D341Med (cell line): ENCODE measurements at regions not wholly inside any gene's neighbourhood (a gene's known extent, or its start where the extent isn't known, plus 50 kb on each side); places are given as distances from the start of the nearest gene placed in this dataset.
"Not testable (repeated sequence)": the region's sequence is repeated elsewhere in the genome, so short reads cannot be mapped to it uniquely, and the experiment has no call there.

Experiments
- DNase-seq: peaks from one replicate; pipeline ENCODE4 v3.0.0; 2012; ENCODE audit warnings: low spot score

DNA sequence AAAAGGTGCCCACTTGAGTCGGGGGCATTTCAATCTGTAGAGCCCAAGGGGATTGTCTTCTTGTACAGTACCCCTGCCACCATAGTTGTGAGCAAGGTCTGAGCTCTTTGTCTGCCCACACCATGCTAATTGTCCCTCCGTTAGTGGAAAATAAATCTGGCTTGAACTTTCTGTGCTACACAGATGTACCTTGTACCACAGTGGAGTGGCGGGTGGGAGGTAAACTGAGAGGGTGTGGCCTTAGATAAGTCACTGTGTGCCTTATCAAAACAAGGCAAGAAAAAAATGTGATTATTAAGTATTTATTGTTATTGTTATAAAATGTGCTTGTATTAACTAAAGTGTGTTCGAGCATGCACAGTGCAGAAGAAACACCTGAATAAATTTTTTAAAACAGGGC is 242.9 kb upstream of the C2CD4B start:
- no peak for DNase-seq

DNA sequence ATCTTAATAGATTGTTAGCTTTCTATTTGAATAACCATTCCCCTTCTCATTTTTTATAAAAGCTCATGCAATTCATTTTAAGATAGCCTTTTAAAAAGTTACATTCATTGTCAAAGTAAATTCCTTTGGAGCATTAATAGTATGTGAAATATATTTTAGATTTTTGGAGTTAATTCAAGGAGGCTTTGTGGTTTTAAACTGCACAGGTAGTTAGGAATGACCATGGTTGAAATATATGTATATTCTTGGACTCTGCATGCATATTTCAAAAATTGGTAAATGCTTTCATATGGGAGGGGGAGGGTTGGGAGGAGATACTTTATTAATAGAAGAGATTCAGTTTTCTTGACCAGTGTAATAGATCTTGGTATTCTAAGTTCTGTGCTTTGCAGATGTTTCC is 244.4 kb upstream of the C2CD4B start:
- no peak for DNase-seq

DNA sequence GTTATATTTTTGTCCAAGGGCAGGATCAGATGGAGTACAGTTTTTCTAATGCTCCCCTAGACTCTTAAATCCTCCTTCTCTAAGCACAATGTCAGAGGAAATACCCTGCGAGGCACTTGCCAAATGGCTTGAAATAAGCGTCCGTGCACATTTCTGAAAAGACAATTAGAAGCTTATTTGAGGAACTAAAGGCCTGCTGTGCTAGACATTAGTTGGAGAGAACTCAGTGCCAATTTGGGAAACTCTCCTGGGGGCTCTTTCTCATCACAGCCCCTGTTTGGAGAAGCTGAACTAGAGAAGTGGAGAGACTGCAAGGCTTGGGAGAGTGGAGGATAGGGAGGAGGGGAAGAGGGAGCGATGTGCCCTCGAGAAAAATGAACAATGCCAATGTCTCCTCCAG is 247.6 kb upstream of the C2CD4B start:
- no peak for DNase-seq

DNA sequence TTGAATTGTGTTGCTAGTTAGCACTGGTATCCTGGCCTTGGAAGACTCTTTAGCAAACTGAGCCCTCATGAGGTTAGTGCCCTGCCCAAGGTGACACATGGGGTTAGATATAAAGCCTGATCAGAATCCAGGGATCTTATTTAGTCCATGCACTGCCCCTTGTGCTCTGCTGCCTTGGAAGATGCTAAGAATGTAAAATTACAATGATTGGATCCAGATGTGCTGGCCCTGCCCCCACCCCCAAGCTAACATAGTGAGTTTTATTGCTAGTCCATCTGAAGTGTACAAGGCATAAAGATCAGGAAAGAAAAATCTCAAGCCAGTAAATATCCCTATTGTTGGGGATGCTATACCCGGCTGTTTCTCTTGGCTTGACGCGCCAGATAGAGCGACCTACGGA is 248.1 kb upstream of the C2CD4B start:
- no peak for DNase-seq

DNA sequence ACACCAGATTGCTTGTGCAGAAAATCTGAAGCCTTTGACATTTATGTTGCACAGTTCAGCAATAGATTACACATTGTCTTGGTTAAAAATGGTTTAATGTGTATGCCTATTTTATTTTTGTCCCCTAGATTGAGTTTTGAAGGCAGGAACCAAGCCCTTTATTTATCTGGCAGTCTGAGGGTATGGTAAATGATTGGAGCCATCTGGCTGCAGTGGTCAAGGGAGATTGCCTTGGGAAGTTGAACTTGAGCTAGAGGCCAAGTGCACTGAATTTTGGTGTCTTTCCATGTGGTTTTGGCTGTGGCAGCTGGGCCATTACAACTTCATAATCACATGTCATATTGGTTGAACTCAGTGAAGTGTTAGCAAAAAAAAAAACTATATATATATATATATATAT is 248.7 kb upstream of the C2CD4B start:
- DNase-seq = no peak

DNA sequence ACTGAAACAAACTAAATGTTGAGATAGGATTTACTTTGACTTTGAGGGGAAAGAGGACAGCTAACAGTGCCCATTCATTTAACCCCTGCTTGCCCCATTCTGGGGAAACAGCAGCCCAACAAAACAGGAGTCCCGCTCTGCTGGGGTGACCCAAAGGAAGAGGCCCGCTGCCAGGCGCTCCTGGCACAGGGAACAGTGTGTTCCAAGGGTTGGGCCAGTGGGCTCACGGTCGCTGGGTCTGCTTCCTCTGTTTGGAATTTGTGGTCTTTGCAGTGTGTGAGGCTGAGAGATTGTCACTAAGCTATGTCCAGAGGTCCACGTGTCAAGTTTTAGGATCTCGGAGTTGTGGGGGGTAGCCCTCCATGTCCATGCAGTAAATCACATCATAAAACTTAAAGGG is 250.4 kb upstream of the C2CD4B start:
- no peak for DNase-seq

DNA sequence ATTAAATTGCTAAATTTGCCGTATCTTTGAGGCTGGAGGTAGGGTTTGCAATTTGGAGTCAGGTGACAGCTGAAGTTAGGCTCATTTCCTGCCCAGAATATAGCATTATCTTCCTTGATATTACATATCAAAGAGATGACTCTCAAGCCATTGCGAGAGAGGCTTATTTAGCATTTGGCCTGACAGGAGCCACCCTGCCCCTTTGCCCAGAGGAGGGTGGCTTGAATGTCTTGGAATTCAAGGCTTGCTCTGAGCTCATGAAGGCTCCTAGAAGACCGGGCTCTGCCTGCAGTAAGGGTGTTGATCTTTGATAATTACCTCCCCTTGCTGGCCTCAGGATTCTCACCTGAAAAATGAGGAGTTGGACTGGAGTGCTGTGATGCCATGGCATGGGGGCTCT is 251.4 kb upstream of the C2CD4B start:
- no peak for DNase-seq

DNA sequence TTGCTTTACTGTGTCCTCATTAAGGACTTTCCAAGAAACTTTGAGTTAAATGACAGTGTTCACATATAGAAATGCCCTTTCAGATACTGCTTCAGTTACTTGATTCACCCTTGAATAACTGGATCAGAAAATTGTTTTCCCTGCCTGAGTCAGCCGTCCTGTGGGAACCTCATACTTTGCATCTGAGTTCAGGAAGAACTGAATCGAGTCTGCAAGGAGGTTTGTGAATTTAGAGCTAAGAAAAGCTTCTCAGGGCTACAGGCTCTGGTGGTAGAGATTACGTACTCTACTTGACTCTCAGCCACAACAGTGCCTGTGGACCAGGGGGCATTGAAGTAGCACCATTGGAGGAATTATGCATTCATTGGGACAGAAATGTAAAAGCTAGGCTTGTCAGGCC is 252.4 kb upstream of the C2CD4B start:
- DNase-seq = no peak

DNA sequence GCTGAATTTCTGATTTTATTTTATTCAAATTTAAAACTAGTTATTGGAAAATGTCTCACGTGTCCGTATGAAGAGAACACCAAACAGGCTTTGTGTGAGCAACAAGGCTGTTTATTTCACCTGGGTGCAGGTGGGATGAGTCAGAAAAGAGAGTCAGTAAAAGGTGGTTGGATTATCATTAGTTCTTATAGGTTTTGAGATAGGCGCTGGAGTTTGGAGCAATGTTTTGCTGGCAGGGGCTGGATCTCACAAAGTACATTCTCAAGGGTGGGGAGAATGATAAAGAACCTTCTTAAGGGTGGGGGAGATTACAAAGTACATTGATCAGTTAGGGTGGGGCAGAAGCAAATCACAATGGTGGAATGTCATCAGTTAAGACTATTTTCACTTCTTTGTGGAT is 253.4 kb upstream of the C2CD4B start:
- DNase-seq = not testable (repeated sequence)

DNA sequence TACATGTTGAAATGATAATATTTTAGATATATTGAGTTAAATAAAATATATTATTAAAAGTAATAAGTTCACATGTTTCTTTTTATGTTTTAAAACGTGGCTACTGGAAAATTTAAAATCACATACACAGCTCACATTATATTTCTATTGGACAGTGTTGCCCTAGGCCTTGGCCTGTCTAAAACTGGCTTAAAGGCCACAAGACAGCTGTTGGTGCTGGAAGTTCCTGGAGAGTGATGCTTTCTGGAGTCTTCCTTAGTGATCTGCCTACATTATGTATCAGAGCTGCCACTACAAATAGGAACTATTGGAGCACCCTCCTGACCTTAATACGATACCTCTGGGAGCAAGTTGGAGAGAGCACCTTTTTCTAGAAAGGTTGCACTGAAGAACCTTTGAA is 254.1 kb upstream of the C2CD4B start:
- no peak for DNase-seq

DNA sequence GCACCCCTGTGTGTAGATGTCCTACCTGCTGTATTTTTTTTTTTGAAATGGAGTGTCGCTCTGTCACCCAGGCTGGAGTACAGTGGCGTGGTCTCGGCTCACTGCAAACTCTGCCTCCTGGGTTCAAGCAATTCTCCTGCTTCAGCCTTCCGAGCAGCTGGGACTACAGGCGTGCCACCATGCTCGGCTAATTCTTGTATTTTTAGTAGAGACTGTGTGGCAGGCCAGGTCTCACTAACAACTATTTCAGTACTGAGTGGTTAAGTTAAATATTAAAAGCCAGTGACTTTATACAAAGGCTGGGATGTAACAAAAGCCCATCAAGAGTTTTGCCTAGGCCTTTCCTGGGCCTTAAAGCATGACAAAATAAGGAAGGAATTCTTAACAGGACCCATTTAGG is 255.3 kb upstream of the C2CD4B start:
- DNase-seq = not testable (repeated sequence)

DNA sequence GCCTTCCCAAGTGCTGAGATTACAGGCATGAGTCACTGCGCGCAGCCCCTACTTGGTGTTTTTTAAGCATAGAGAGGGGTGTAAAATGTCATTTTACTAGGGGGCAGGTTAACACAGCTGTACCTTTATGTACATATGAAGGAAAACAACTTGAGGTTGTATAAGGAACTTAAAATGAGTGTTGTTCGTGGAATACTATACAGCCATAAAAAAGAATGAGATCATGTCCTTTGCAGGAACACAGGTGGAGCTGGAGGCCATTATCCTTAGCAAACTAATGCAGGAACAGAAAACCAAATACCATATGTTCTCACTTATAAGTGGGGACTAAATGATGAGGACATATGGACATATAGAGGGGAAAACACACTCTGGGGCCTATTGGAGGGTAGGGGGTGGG is 256.2 kb upstream of the C2CD4B start:
- no peak for DNase-seq

DNA sequence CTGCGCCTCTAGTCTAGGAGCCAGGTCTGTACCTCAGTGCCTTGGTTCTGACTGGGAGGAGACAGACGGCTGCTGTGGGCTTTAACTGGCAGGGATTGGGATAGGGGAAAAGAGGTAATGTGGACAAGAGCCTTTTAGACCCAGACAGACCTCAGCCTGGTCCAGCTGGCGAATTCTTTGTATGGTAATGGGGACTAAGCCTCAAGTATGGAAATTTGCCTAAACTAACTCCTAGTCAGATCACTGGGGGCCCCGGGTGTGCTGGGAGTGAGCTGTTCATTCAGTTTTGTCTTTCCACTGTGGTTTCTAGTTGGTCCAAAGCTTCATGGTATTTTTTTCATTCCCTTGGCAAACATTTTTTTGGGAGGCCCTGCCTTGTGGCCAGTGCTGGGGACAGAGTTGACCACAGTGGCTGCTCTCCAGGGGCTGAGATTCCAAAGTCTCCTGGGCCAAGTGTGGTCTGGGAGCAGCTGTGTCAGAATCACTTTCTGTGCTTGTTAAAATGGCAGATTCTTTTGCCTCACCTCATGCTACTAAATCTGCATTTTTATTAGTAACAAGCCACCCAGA is 261.4 kb upstream of the C2CD4B start:
- no peak for DNase-seq

DNA sequence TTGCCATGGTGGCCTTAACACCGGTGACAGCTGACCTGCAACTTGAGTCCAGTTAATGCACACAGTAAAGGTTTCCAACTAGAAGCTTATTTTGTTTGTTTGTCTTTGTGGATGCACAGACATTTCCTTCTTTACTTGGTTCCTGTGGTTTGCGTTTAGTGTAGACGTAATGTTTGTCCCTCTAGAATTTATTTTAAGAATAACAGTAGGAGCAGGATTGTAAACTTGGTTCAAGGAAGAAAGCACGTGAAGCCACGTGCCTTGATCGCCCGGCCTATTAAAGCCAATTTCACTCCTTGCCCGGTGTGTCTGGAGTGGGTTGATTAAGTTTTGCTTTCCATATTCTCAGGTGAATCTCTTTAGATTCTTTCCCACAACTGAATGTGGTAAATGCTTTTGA is 263.2 kb upstream of the C2CD4B start:
- no peak for DNase-seq

DNA sequence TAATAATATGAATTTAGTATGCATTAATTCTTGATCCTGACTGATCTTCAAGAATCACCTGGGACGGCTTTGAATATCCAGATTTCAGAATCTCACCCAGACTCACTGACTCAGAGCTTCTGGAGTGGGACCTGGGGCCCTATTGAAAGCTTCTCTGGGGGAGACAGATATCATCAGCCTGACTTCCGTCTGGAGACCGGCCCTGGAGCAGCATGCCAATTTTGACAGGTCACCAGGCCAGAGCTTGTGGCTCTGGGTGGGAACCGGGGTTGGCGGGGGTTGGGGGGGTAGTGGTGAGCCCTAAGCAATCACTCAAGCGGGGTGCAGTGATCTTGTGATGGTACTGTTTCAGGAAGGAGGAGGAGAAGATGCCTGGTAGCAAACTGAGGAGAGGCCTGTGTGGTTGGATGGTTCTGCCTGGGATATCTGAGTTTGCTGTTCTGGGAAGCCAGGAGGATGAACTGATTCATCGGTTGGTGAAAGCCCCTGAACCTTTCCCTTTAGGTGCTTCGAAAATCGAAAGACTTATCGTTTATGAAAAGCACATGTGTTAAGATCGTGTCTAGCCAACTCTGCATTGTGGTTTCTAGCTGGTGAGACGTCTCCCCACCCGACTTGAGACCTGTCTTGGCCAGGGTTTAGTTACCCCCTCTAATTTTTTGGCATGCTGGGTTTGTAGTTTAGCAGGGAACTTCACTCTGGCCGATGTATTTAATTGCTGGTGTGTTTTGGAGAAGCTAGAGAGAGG is 263.9 kb upstream of the C2CD4B start:
- DNase-seq = no peak

DNA sequence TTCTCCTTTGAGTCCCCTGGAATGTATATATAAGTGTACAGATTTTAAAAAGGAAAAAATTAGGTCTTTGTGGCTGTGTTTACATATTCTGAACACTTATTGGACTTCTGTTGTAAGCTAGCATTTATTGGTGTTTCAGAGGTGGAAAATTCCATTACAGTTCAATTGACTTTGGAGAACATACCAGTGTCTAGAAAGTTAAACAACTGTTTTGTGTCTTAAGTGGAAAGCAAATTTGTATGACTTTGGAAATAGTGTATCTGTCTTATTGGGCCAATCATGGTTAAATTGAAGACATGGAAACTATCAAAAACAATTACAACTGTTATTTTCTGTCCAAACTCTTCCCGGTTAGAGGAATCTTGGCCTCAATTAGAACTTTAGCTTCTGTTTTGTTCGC is 265.0 kb upstream of the C2CD4B start:
- no peak for DNase-seq

DNA sequence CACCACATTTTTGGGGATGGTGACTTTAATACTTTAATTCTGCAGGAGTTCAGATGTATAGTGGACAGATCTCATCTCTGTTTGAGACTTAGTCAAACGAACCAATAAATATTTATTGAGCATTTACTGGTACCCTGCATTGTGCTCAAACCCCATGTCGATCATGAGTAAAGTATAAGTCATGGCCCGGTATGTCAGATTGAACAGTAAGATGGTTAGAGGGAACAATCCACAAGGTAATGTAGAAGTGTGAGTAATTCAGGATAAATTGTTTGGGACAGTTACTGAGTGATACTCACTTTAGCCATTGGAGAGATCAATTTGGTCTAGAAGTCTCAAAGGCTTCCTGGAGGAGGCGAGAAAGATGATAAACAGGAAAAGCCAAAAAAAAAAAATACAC is 265.5 kb upstream of the C2CD4B start:
- DNase-seq = no peak

DNA sequence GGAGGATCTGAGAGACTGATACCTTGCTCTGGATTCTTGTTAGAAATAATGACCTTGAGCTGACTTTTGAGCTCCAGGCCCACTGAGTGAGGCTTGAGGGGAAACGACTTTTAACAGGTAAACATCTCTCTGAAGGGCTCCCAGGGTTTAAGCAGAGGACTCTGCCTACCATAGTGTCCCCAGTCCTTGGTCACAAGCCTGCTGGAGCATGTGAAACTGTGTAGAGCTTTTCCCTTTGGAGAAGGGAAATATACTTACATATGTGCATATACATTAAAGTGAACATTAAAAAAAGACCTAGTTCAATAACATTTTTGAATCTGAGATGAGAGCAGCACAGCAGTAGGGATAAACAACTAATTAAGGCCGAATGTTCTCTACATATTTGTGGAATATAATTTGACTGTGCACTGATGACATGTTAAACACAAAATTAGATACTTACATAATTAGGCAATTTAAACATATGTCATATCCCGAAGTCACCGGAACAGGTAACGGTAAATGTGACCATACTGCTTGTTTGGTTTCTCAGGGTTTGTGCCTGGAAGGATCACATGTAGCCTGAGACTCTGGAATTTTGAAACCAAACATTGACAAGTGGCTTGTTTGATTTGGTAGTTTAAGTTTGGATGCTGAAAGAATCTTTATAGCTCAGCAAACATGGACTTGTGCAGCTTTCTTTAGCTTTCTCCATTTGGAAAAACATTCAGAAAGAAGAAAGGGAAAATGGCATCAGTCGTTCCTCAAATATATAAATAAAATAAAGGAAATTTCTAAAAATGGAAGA is 266.1 kb upstream of the C2CD4B start:
- DNase-seq = no peak

DNA sequence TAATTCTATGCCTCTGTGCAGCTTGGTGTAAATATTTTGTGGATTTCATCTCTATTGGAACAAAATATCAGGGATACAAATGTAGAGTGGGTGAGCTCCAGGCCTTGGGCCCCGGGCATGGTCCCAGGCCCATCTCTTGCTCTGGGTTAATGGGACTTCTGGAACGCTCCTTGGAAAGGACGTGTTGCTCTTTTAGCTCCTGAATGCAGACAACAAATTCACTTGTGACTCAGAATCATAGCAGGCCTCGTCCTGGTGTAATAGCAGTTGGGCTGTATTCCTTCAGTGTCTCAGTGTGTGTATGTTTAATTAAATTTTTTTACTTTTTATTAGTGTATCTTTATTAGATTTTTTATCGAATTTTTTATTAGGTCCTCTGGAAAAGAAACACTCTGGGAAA is 266.7 kb upstream of the C2CD4B start:
- no peak for DNase-seq

DNA sequence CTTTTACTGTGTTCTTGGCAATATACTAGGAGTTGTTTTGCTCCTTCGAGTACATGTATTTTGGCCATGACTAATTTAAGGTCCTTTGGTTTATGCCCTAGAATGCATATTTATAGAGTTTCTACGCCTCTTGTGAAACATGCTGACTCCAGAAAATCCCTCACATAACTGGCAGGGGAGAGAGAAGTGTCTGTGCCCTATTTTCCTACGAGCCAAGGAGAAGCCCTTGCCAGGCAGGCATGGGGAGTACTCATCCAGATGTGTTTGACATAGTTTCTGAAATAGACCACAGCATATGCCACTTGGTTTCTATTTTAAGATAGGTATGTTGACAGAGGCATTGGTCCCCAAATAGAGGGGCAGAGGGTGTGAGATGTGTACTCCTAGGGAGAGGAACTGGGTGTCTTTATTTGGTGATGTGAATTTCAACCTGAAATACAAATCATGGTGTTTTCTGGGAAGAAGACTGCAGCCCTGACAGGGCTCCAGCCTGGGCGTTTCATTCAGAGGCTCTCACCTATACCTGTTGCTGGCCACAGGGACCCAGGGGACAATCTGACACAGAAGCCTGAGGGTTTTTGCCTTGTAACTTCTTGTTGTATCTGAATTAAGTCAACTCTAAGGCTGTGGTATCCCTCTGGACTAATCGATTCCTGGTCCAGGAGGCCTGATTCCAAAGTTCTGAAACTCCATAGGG is 267.8 kb upstream of the C2CD4B start:
- DNase-seq = no peak

DNA sequence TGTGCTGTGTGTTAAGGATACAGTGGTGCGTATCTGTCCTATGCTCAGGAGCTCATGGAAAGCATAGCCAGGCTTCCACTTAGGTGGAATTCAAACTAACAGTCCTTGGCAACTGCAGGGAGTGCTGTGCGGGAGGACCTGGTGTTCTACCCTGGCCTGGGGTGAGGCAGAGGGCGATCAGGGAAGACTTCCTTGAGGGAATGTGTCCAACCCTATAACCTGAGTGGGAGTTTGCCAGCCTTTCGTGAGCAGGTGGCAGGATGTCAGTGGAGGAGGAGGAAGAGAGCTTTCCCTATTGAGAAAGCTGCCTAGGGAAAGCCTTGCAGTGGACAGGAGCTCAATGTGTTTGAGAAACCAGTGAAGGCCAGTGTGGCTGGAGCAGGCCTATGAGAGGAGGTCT is 271.1 kb upstream of the C2CD4B start:
- DNase-seq = no peak

DNA sequence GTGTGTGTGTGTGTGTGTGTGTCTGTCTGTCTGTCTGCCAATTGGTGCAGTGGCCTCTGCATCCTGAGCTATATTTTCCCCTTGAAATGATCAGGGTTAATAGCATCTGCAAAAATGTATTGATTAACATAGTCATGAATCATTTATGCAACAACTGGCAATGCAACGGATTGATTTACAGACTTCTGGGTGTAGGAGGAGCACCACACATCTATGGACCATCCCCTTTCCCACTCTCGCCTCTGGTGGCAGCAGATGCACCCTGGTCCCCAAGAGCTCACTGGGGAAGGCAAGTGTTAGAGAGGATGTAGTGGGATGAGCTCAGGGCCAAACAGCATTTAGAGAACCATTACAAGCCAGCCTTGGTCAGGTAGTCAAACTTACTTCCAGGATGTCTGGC is 272.7 kb upstream of the C2CD4B start:
- no peak for DNase-seq

DNA sequence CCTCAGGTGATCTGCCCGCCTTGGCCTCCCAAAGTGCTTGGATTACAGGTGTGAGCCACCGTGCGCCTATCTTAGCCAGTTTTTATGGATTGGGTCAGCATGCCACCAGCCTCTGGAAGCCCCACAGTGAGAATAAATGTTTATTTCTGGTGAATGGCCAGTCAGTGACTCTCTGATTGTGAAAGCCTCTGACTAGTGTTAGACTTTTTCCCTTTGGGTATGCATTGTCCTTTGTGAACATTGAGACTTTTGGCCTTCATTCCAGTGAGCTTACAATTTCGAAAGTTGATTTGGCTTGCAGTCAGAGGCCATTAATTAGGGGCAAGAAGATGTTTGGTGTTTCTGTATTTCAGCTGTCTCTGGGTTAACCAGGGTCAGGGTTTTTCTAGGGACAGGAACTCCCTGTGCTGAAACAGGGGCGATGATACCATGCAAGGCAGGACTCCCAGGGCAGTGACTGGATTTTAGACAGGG is 274.5 kb upstream of the C2CD4B start:
- no peak for DNase-seq
